HCEC 1CT (cell line): ENCODE measurements at regions not wholly inside any gene's neighbourhood (a gene's known extent, or its start where the extent isn't known, plus 50 kb on each side); places are given as distances from the start of the nearest gene placed in this dataset.
"Not testable (repeated sequence)": the region's sequence is repeated elsewhere in the genome, so short reads cannot be mapped to it uniquely, and the experiment has no call there.

Experiments
- DNase-seq: peaks from one replicate; pipeline ENCODE4 v3.0.0-alpha.2; 2017

DNA sequence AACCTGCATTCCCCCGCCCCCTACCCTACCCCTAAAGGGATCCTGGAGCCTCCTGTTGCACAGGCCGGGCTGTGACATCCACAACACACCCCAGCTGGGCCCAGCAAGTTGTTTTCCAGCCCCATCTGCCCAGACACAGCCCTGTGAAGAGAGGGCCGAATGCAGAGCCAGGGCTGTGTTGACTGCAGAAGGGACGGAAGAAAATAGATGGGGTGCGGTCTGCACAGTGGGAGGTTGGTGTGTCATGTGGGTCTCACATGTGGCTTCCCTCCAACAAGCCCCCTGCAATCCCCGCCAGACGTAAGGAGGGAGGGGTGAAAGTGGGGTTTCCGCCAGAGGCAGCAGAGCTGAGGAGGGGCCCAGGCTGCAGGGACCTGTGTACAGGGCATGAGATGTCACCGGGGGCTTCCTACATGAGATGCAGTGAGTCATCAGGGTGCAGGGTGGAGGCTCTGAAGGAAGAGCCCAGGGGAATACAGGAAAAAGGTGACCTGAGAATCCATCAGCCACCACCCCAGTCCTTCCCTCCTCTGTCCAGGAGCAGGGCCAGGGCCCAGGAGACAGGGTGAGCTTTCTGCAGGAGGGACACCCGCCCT lies 60.2 kb upstream of the SULF2 start:
- not testable (repeated sequence) for DNase-seq

- not testable (repeated sequence) for DNase-seq
Measured at GRCh38 chr20:47844568-47844906, 59.3 kb upstream of the SULF2 start.

- DNase-seq = no peak
Measured at GRCh38 chr20:47843886-47844567, 58.7 kb upstream of the SULF2 start.

GRCh38 chr20:47842950-47843349 lies 57.7 kb upstream of the SULF2 start:
- DNase-seq = not testable (repeated sequence)

- DNase-seq = not testable (repeated sequence)
Measured at GRCh38 chr20:47842004-47842403, 56.7 kb upstream of the SULF2 start.

DNA sequence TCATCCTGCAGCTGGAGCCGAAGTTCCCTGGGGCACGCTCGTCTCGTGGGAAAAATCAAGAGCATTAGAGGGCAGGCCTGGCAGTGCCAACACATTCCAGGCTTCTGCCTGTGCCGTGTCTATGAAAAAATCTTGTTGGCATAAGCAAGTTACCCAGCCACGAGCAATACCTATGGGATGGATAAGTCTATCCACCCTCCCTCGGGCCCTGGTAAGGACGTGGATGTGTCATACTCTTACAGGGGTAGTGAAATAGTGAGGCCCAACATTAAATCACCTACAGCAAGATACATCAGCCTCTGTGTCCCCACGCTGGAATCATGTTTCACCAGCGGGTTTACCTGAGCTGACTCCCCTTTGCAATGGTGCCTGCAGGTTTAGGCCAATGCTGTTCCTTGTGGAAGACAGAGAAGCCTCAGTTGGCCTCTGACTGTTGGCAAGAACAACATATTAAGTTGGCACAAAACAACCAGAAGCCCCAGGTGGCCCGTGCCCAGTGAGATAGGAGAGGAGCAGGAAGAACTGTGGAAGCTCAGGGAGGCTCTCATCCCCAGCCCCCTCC lies 51.1 kb upstream of the SULF2 start:
- DNase-seq = not testable (repeated sequence)
